Gastroesophageal sphincter (tissue), 3 donors: ENCODE measurements at regions not wholly inside any gene's neighbourhood (a gene's known extent, or its start where the extent isn't known, plus 50 kb on each side); places are given as distances from the start of the nearest gene placed in this dataset.

ENCODE experiments used
- CTCF ChIP-seq, 4 experiments: fragments of 200-600 bp in 2 of 4; fragments of 450-650 bp in 2 of 4; sonication (generic) in 1 of 4; IDR thresholded peaks; one replicate each; pipeline ENCODE4 v1.5.1; 2017 to 2019; ENCODE audit warnings: antibody characterized with exemption in 4 of 4, mild to moderate bottlenecking in 2 of 4, moderate library complexity in 2 of 4
- POLR2A ChIP-seq, 2 donors: fragments of 450-650 bp; IDR thresholded peaks; one replicate each; pipeline ENCODE4 v1.6.1; 2017; ENCODE audit warnings: antibody characterized with exemption in 2 of 2, mild to moderate bottlenecking in 2 of 2, moderate library complexity in 1 of 2

GRCh38 chr16:26809461-26809860 is 257.3 kb upstream of the C16orf82 start:
- TF ChIP-seq POLR2A (IDR thresholded peaks at IDR 0.05) = no peak
- no peak for TF ChIP-seq CTCF (IDR thresholded peaks at IDR 0.05)
